CD4-positive, alpha-beta T cell treated with Interferon alpha-2 for 1 hour (primary cell): ENCODE measurements at regions not wholly inside any gene's neighbourhood (a gene's known extent, or its start where the extent isn't known, plus 50 kb on each side); places are given as distances from the start of the nearest gene placed in this dataset.
A peak's percentile ranks its signal among the peaks of the same experiment; 100 is the strongest.

Source experiments
- DNase-seq, 2 donors: peaks; one replicate each; pipeline ENCODE4 v3.0.0-alpha.2; 2020 to 2022

- no peak for DNase-seq
Observed at GRCh38 chr2:155748131-155748530, 584.4 kb downstream of the NR4A2 start.

GRCh38 chr2:155747531-155747930 is 585.0 kb downstream of the NR4A2 start:
- no peak for DNase-seq

- DNase-seq: no peak
Observed at GRCh38 chr2:155733091-155733853, 599.2 kb downstream of the NR4A2 start.

- DNase-seq: no peak
Observed at GRCh38 chr2:155730804-155731203, 601.7 kb downstream of the NR4A2 start.

GRCh38 chr2:155727187-155727895 is 605.2 kb downstream of the NR4A2 start:
- DNase-seq: no peak

GRCh38 chr2:155722290-155722689 is 610.2 kb downstream of the NR4A2 start:
- no peak for DNase-seq

GRCh38 chr2:155715705-155716104 is 616.8 kb downstream of the NR4A2 start:
- DNase-seq: no peak

GRCh38 chr2:155714983-155715382 is 617.5 kb downstream of the NR4A2 start:
- no peak for DNase-seq

GRCh38 chr2:155708071-155708470 is 624.5 kb downstream of the NR4A2 start:
- no peak for DNase-seq

GRCh38 chr2:155703917-155704316 is 628.6 kb downstream of the NR4A2 start:
- DNase-seq: no peak

- no peak for DNase-seq
Observed at GRCh38 chr2:155703048-155703447, 629.5 kb downstream of the NR4A2 start.

- no peak for DNase-seq
Observed at GRCh38 chr2:155701721-155702120, 630.8 kb downstream of the NR4A2 start.

- DNase-seq: no peak
Observed at GRCh38 chr2:155696571-155696970, 636.0 kb downstream of the NR4A2 start.

- no peak for DNase-seq
Observed at GRCh38 chr2:155695505-155695904, 637.0 kb downstream of the NR4A2 start.

- no peak for DNase-seq
Observed at GRCh38 chr2:155692856-155693255, 639.7 kb downstream of the NR4A2 start.

GRCh38 chr2:155692106-155692505 is 640.4 kb downstream of the NR4A2 start:
- no peak for DNase-seq

GRCh38 chr2:155690785-155691184 is 641.7 kb downstream of the NR4A2 start:
- peak; percentile 8 to 16 for DNase-seq

GRCh38 chr2:155689791-155690190 is 642.7 kb downstream of the NR4A2 start:
- DNase-seq: no peak

- no peak for DNase-seq
Observed at GRCh38 chr2:155687181-155687580, 645.3 kb downstream of the NR4A2 start.

- no peak for DNase-seq
Observed at GRCh38 chr2:155679647-155680046, 652.9 kb downstream of the NR4A2 start.

- DNase-seq: no peak
Observed at GRCh38 chr2:155675920-155676319, 656.6 kb downstream of the NR4A2 start.

GRCh38 chr2:155665704-155666103 is 666.8 kb downstream of the NR4A2 start:
- DNase-seq: no peak

- no peak for DNase-seq
Observed at GRCh38 chr2:155663265-155663664, 669.3 kb downstream of the NR4A2 start.

GRCh38 chr2:155662224-155662623 is 670.3 kb downstream of the NR4A2 start:
- no peak for DNase-seq

GRCh38 chr2:155653176-155653575 is 679.3 kb downstream of the NR4A2 start:
- DNase-seq: no peak
